OCI-LY3 (cell line): ENCODE measurements at regions not wholly inside any gene's neighbourhood (a gene's known extent, or its start where the extent isn't known, plus 50 kb on each side); places are given as distances from the start of the nearest gene placed in this dataset.
A peak's percentile ranks its signal among the peaks of the same experiment; 100 is the strongest.

Source experiments
- H2AFZ ChIP-seq: fragments of 200-600, 300-600 bp; shearing (Covaris generic); 2 replicates; pipeline ENCODE4 v1.6.0; 2014; ENCODE audit warnings: antibody characterized with exemption, low read depth, low read length
- H3K27ac ChIP-seq: fragments of 200-600, 300-600 bp; sonication (generic); 2 replicates; pipeline ENCODE4 v1.5.1; 2014; ENCODE audit warnings: mild to moderate bottlenecking, low read length, moderate library complexity, mixed read lengths
- H3K27me3 ChIP-seq: fragments of 200-600, 300-600 bp; sonication (generic); 2 replicates; pipeline ENCODE4 v1.6.1; 2014; ENCODE audit warnings: low read depth, low read length, mixed read lengths
- H3K36me3 ChIP-seq: fragments of 200-600, 300-600 bp; sonication (generic); replicated peaks from 2 replicates; pipeline ENCODE3; 2014; ENCODE audit warnings: low read depth, low read length, mixed read lengths
- H3K4me1 ChIP-seq: fragments of 300-600, 200-600 bp; sonication (generic); 2 replicates; pipeline ENCODE4 v1.6.1; 2014; ENCODE audit warnings: low read length, mixed read lengths
- H3K4me2 ChIP-seq: fragments of 200-600, 300-600 bp; sonication (generic); 2 replicates; pipeline ENCODE4 v1.6.1; 2014; ENCODE audit warnings: low read length, mixed read lengths
- H3K4me3 ChIP-seq: fragments of 300-600, 200-600 bp; sonication (generic); 2 replicates; pipeline ENCODE4 v1.5.1; 2014; ENCODE audit warnings: antibody characterized with exemption, mild to moderate bottlenecking, low read length, moderate library complexity
- H3K79me2 ChIP-seq: fragments of 300-600, 200-600 bp; shearing (Covaris generic); 2 replicates; pipeline ENCODE4 v1.6.1; 2014; ENCODE audit warnings: mild to moderate bottlenecking, low read length, mixed read lengths
- H3K9ac ChIP-seq: fragments of 300-600, 200-600 bp; shearing (Covaris generic); 2 replicates; pipeline ENCODE4 v1.6.0; 2014; ENCODE audit warnings: mild to moderate bottlenecking, low read length, moderate library complexity
- H3K9me3 ChIP-seq: fragments of 200-600, 300-600 bp; shearing (Covaris generic); 2 replicates; pipeline ENCODE4 v1.6.1; 2014; ENCODE audit warnings: low read length, mixed read lengths; ENCODE audit not compliant: insufficient read depth
- H4K20me1 ChIP-seq: fragments of 200-600, 300-600 bp; sonication (generic); 2 replicates; pipeline ENCODE4 v1.6.1; 2016; ENCODE audit warnings: low read length, mixed read lengths; ENCODE audit not compliant: insufficient read depth
- CTCF ChIP-seq: fragments of 200-600, 300-600 bp; sonication (generic); IDR thresholded peaks from 2 replicates; pipeline ENCODE4 v1.5.1; 2014; ENCODE audit warnings: antibody characterized with exemption, low read length, low read depth
- EZH2phosphoT487 ChIP-seq: fragments of 200-600 bp; shearing (Covaris generic); IDR thresholded peaks from 2 replicates; pipeline ENCODE4 v1.6.1; 2018; ENCODE audit warnings: antibody characterized with exemption, mixed run types, low read depth

- Histone ChIP-seq H3K79me2 (no peaks in the 10 kb centered on the region), H3K4me3 (no peak overlapping the region), H3K9ac (no peak overlapping the region), H3K9me3 (no peaks in the 10 kb centered on the region), H3K27ac (no peak overlapping the region), H3K27me3 (no peaks in the 10 kb centered on the region; the same call in 1 of the 2 replicates), H4K20me1 (no peaks in the 10 kb centered on the region), H2AFZ (no peak overlapping the region), H3K36me3 (no peaks in the 10 kb centered on the region), H3K4me1 (peaks cover 5% of the 10 kb centered on the region; the same call in 1 of the 2 replicates), H3K4me2 (no peak overlapping the region)
- TF ChIP-seq EZH2phosphoT487 (no peak), CTCF (no peak)
These were observed 115.1 kb upstream of the SOX4 start for GRCh38 chr6:21478411-21478810.

- H2AFZ ChIP-seq = peak overlapping the region; percentile 85
- H3K27ac ChIP-seq = no peak overlapping the region
- TF ChIP-seq EZH2phosphoT487 = no peak
- no peak for TF ChIP-seq CTCF
- H3K4me1 ChIP-seq = peaks cover 5% of the 10 kb centered on the region; the same call in 1 of the 2 replicates
- H3K4me3 ChIP-seq = peak overlapping the region; percentile 69
- peak overlapping the region; percentile 28; the same call in 1 of the 2 replicates for H3K9ac ChIP-seq
- no peaks in the 10 kb centered on the region for H4K20me1 ChIP-seq
- H3K79me2 ChIP-seq = no peaks in the 10 kb centered on the region
- H3K36me3 ChIP-seq = no peaks in the 10 kb centered on the region
- no peaks in the 10 kb centered on the region for H3K9me3 ChIP-seq
- peak overlapping the region; percentile 68 for H3K4me2 ChIP-seq
- H3K27me3 ChIP-seq = no peaks in the 10 kb centered on the region; the same call in 1 of the 2 replicates
These were observed 114.5 kb upstream of the SOX4 start for GRCh38 chr6:21478883-21479539.

DNA sequence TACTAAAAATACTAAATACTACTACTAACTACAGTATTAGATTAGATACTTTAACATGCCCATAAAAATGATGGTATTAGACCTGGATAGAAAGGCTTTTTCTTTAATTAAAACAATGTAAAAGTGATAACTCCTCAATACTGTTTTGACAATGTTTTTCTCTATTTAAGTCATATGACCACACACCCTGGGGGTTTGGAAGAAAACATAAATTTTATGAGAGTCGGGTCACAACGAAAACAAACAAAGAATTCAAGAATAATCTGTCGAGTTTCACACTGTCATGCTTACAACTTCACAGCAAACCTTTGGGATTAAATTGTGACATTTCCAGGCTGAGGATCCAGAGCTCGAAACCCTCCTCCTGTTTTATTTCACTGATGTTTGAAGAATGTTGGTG lies 107.4 kb upstream of the SOX4 start:
- Histone ChIP-seq H4K20me1 (no peaks in the 10 kb centered on the region), H3K9ac (no peak overlapping the region), H3K4me3 (no peak overlapping the region), H3K4me2 (no peak overlapping the region), H3K27me3 (no peaks in the 10 kb centered on the region), H3K27ac (no peak overlapping the region), H3K9me3 (no peaks in the 10 kb centered on the region), H3K79me2 (no peaks in the 10 kb centered on the region), H2AFZ (no peak overlapping the region), H3K4me1 (no peaks in the 10 kb centered on the region), H3K36me3 (no peaks in the 10 kb centered on the region)
- TF ChIP-seq EZH2phosphoT487 (no peak), CTCF (no peak)

DNA sequence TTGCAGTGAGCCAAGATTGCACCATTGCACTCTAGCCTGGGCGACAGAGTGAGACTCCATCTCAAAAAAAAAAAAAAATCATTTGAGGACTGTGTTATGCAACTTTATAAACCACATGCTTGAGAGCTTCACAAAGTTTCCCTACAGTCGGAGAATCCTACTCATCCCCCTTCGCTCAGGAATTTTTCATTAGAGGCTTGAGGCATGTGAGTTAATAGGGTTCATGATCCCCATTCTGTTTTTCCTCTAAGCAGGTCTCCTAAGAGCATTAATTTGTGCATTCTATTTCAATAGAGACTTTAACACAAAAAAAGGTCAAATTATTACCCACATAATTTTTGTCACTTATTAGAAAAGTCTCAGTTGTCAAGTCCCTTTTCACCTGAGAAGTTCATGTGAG lies 103.7 kb upstream of the SOX4 start:
- Histone ChIP-seq H3K79me2 (no peaks in the 10 kb centered on the region), H4K20me1 (no peaks in the 10 kb centered on the region), H3K4me1 (no peaks in the 10 kb centered on the region), H3K9ac (no peak overlapping the region), H2AFZ (no peak overlapping the region), H3K4me2 (no peak overlapping the region), H3K27ac (no peak overlapping the region), H3K36me3 (no peaks in the 10 kb centered on the region), H3K9me3 (no peaks in the 10 kb centered on the region), H3K27me3 (no peaks in the 10 kb centered on the region), H3K4me3 (no peak overlapping the region)
- TF ChIP-seq EZH2phosphoT487 (no peak), CTCF (no peak)
